Peyer's patch (tissue), 4 donors: ENCODE measurements at regions not wholly inside any gene's neighbourhood (a gene's known extent, or its start where the extent isn't known, plus 50 kb on each side); places are given as distances from the start of the nearest gene placed in this dataset.

Source experiments
- POLR2A ChIP-seq, 2 donors: fragments of 450-650 bp; IDR thresholded peaks; one replicate each; pipeline ENCODE4 v1.5.1; 2017; ENCODE audit warnings: antibody characterized with exemption in 2 of 2, mild to moderate bottlenecking in 2 of 2, moderate library complexity in 2 of 2
- TF ChIP-seq, protein P1 (sequence below), 6 experiments: fragments of 450-650 bp in 4 of 6; fragments of 200-600 bp in 2 of 6; sonication (generic) in 1 of 6; IDR thresholded peaks; one replicate each; pipeline ENCODE4 v1.5.1; 2017 to 2019; ENCODE audit warnings: antibody characterized with exemption in 6 of 6, mild to moderate bottlenecking in 3 of 6, moderate library complexity in 1 of 6

GRCh38 chr10:91117505-91117904, 103.0 kb upstream of the PCGF5 start:
- TF ChIP-seq, protein P1, sequence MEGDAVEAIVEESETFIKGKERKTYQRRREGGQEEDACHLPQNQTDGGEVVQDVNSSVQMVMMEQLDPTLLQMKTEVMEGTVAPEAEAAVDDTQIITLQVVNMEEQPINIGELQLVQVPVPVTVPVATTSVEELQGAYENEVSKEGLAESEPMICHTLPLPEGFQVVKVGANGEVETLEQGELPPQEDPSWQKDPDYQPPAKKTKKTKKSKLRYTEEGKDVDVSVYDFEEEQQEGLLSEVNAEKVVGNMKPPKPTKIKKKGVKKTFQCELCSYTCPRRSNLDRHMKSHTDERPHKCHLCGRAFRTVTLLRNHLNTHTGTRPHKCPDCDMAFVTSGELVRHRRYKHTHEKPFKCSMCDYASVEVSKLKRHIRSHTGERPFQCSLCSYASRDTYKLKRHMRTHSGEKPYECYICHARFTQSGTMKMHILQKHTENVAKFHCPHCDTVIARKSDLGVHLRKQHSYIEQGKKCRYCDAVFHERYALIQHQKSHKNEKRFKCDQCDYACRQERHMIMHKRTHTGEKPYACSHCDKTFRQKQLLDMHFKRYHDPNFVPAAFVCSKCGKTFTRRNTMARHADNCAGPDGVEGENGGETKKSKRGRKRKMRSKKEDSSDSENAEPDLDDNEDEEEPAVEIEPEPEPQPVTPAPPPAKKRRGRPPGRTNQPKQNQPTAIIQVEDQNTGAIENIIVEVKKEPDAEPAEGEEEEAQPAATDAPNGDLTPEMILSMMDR (IDR thresholded peaks at IDR 0.05): no peak
- TF ChIP-seq POLR2A (IDR thresholded peaks at IDR 0.05): no peak
